GM23248 (cell line): ENCODE measurements at regions not wholly inside any gene's neighbourhood (a gene's known extent, or its start where the extent isn't known, plus 50 kb on each side); places are given as distances from the start of the nearest gene placed in this dataset.

Experiments
- DNase-seq: peaks from one replicate; pipeline ENCODE4 v3.0.0-alpha.2; 2015
- H2AFZ ChIP-seq: fragments of 200-600 bp; sonication (generic); 2 replicates; pipeline ENCODE4 v1.6.1; 2016; ENCODE audit warnings: antibody characterized with exemption
- H3F3A ChIP-seq: fragments of 200-600 bp; sonication (generic); 2 replicates; pipeline ENCODE4 v1.6.1; 2016; ENCODE audit warnings: mild to moderate bottlenecking, antibody characterized with exemption, mixed run types; ENCODE audit not compliant: insufficient read depth
- H3K27ac ChIP-seq: fragments of 200-600 bp; sonication (generic); 2 replicates; pipeline ENCODE4 v1.5.1; 2016; ENCODE audit warnings: mild to moderate bottlenecking
- H3K27me3 ChIP-seq: fragments of 200-600 bp; sonication (generic); replicated peaks from 2 replicates; pipeline ENCODE4 v1.6.1; 2016; ENCODE audit warnings: mild to moderate bottlenecking; ENCODE audit not compliant: insufficient read depth
- H3K36me3 ChIP-seq: fragments of 200-600 bp; sonication (generic); 2 replicates; pipeline ENCODE4 v1.6.1; 2016; ENCODE audit warnings: low read depth, mild to moderate bottlenecking
- H3K4me1 ChIP-seq: fragments of 200-600 bp; sonication (generic); 2 replicates; pipeline ENCODE4 v1.6.1; 2016; ENCODE audit warnings: mild to moderate bottlenecking; ENCODE audit not compliant: insufficient read depth
- H3K4me2 ChIP-seq: fragments of 200-600 bp; sonication (generic); one replicate; pipeline ENCODE4 v1.6.1; 2016; ENCODE audit warnings: mild to moderate bottlenecking; ENCODE audit not compliant: unreplicated experiment
- H3K4me3 ChIP-seq: fragments of 200-600 bp; sonication (generic); 2 replicates; pipeline ENCODE4 v1.5.1; 2016; ENCODE audit warnings: mild to moderate bottlenecking
- H3K79me2 ChIP-seq: fragments of 200-600 bp; sonication (generic); 2 replicates; pipeline ENCODE4 v1.6.1; 2016; ENCODE audit warnings: mild to moderate bottlenecking; ENCODE audit not compliant: insufficient read depth
- H3K9ac ChIP-seq: fragments of 200-600 bp; sonication (generic); 2 replicates; pipeline ENCODE4 v1.6.1; 2016; ENCODE audit warnings: mild to moderate bottlenecking
- H3K9me2 ChIP-seq: fragments of 200-600 bp; sonication (generic); 2 replicates; pipeline ENCODE4 v1.6.1; 2016; ENCODE audit warnings: mixed run types, mild to moderate bottlenecking, moderate library complexity; ENCODE audit not compliant: insufficient read depth
- H3K9me3 ChIP-seq: fragments of 200-600 bp; sonication (generic); one replicate; pipeline ENCODE4 v1.6.1; 2017; ENCODE audit warnings: low read depth
- H4K20me1 ChIP-seq: fragments of 200-600 bp; sonication (generic); 2 replicates; pipeline ENCODE4 v1.6.0; 2016; ENCODE audit not compliant: insufficient read depth
- EZH2 ChIP-seq: fragments of 200-600 bp; sonication (generic); IDR thresholded peaks from 2 replicates; pipeline ENCODE4 v1.6.1; 2018; ENCODE audit warnings: antibody characterized with exemption, mild to moderate bottlenecking; ENCODE audit not compliant: insufficient read depth, poor library complexity, severe bottlenecking
- EZH2phosphoT487 ChIP-seq: fragments of 200-600 bp; sonication (generic); IDR thresholded peaks from 2 replicates; pipeline ENCODE4 v1.6.1; 2018; ENCODE audit warnings: antibody characterized with exemption, moderate library complexity, mild to moderate bottlenecking, low read depth; ENCODE audit not compliant: insufficient read depth
- WGBS, 2 experiments: methylation state at CpG; one replicate each; pipeline ENCODE4 v1.1.6; 2015 to 2017; ENCODE audit warnings: low lambda C conversion rate in 2 of 2, low coverage in 1 of 2; ENCODE audit errors: missing lambda C conversion rate in 2 of 2; 5-methylcytosine and 5-hydroxymethylcytosine counted together
- in situ Hi-C: fragments of 300-500 bp; cut with MboI; formaldehyde crosslinking; loops from 2 replicates; pipeline ENCODE4 v1.15.0; 2020

GRCh38 chr1:18009055-18009454 is 98.5 kb upstream of the IGSF21 start:
- TF ChIP-seq EZH2phosphoT487: no peak
- no peak for TF ChIP-seq EZH2
- H3K27ac ChIP-seq: no peak overlapping the region
- no peak overlapping the region for H3K4me2 ChIP-seq
- no peak overlapping the region for H3K9ac ChIP-seq
- WGBS, 2 experiments: 22 to 47% methylated on average over 4 to 6 of the region's 6 CpGs
- in situ Hi-C loops: no loop called here
- no peak for DNase-seq
- no peaks in the 10 kb centered on the region for H3K79me2 ChIP-seq
- H3K9me2 ChIP-seq: no peaks in the 10 kb centered on the region
- no peaks in the 10 kb centered on the region for H3F3A ChIP-seq
- H2AFZ ChIP-seq: no peak overlapping the region
- H4K20me1 ChIP-seq: no peaks in the 10 kb centered on the region
- H3K4me1 ChIP-seq: no peaks in the 10 kb centered on the region
- H3K4me3 ChIP-seq: no peak overlapping the region
- no peaks in the 10 kb centered on the region for H3K9me3 ChIP-seq
- no peaks in the 10 kb centered on the region for H3K27me3 ChIP-seq
- H3K36me3 ChIP-seq: no peaks in the 10 kb centered on the region

GRCh38 chr1:18009478-18009961 is 98.1 kb upstream of the IGSF21 start:
- WGBS, 2 experiments: 6 to 9% methylated on average over 8 of the region's 8 CpGs
- Histone ChIP-seq H3F3A (no peaks in the 10 kb centered on the region), H3K36me3 (no peaks in the 10 kb centered on the region), H3K4me2 (no peak overlapping the region), H3K27ac (no peak overlapping the region), H3K9ac (no peak overlapping the region), H3K9me2 (no peaks in the 10 kb centered on the region), H3K27me3 (no peaks in the 10 kb centered on the region), H3K9me3 (no peaks in the 10 kb centered on the region), H3K4me3 (no peak overlapping the region), H3K79me2 (no peaks in the 10 kb centered on the region), H3K4me1 (no peaks in the 10 kb centered on the region), H2AFZ (no peak overlapping the region), H4K20me1 (no peaks in the 10 kb centered on the region)
- TF ChIP-seq EZH2phosphoT487 (no peak), EZH2 (no peak)
- in situ Hi-C loops: no loop called here
- DNase-seq: no peak

- no peaks in the 10 kb centered on the region for H3K4me1 ChIP-seq
- H3K36me3 ChIP-seq: no peaks in the 10 kb centered on the region
- no peak for DNase-seq
- 42 to 45% methylated on average over 4 of the region's 4 CpGs for WGBS, 2 experiments
- H3K4me3 ChIP-seq: no peak overlapping the region
- H3K4me2 ChIP-seq: no peak overlapping the region
- no peak overlapping the region for H2AFZ ChIP-seq
- no peaks in the 10 kb centered on the region for H3K9me3 ChIP-seq
- H3K9me2 ChIP-seq: no peaks in the 10 kb centered on the region
- H3K79me2 ChIP-seq: no peaks in the 10 kb centered on the region
- no peak overlapping the region for H3K27ac ChIP-seq
- no peaks in the 10 kb centered on the region for H3K27me3 ChIP-seq
- in situ Hi-C loops: no loop called here
- TF ChIP-seq EZH2 (no peak), EZH2phosphoT487 (no peak)
- no peak overlapping the region for H3K9ac ChIP-seq
- no peaks in the 10 kb centered on the region for H4K20me1 ChIP-seq
- no peaks in the 10 kb centered on the region for H3F3A ChIP-seq
Measured at GRCh38 chr1:18010408-18010807, 97.2 kb upstream of the IGSF21 start.

DNA sequence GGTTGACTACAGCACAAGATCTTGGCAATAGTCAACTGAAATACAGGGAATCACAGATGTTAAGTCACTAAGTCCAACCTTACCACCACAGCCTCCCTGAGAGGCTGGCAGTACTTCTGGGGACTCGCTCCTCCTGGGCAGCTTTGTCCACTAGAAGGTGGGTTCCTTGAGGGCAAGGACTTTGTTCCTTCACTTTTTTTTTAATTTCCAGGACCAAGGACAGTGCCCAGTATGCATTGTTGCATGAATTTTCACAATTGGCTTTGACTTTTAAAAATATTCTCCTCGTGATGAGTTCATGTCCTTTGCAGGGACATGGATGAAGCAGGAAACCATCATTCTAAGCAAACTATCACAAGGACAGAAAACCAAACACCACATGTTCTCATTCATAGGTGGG is 96.7 kb upstream of the IGSF21 start:
- TF ChIP-seq EZH2phosphoT487 (no peak), EZH2 (no peak)
- H3K27ac ChIP-seq: no peak overlapping the region
- H3K9me3 ChIP-seq: no peaks in the 10 kb centered on the region
- peak; percentile 20 for DNase-seq
- no peaks in the 10 kb centered on the region for H3K9me2 ChIP-seq
- H3K27me3 ChIP-seq: 0 out of 2 replicates have a peak, but pooled peaks cover 5% of the 10 kb centered on the region
- WGBS, 2 experiments: 7 to 13% methylated on average over 2 of the region's 2 CpGs
- H2AFZ ChIP-seq: no peak overlapping the region
- no peak overlapping the region for H3K9ac ChIP-seq
- H3K4me1 ChIP-seq: no peaks in the 10 kb centered on the region
- H3K4me2 ChIP-seq: no peak overlapping the region
- no peaks in the 10 kb centered on the region for H3F3A ChIP-seq
- in situ Hi-C loops: no loop called here
- no peaks in the 10 kb centered on the region for H3K79me2 ChIP-seq
- H3K4me3 ChIP-seq: no peak overlapping the region
- no peaks in the 10 kb centered on the region for H4K20me1 ChIP-seq
- no peaks in the 10 kb centered on the region for H3K36me3 ChIP-seq

DNA sequence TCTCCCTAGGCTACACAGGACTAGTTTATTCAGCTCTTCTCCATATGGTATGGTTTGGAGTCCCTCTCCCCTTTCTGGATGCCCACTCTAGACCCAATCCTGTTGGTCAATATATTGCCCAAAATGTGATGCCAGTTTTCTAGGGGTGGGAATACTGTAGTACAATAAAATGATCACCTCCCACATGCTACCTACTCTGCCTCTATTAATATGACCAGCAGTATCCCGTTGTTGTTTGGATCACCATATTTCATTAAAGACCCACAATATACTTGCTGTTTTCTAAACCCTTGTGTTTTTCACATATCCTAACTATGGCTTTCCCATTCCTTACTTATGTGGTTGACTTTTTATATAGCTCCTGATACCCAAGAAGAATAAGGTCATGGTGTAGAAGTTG is 95.9 kb upstream of the IGSF21 start:
- in situ Hi-C loops: no loop called here
- no peak overlapping the region for H3K27ac ChIP-seq
- H3K9me2 ChIP-seq: no peaks in the 10 kb centered on the region

More for the DNA sequence above, 95.9 kb upstream of the IGSF21 start:
- Histone ChIP-seq H3K4me2 (no peak overlapping the region), H3K27me3 (0 out of 2 replicates have a peak, but pooled peaks cover 7% of the 10 kb centered on the region), H3F3A (no peaks in the 10 kb centered on the region), H4K20me1 (no peaks in the 10 kb centered on the region), H3K9ac (no peak overlapping the region), H3K36me3 (no peaks in the 10 kb centered on the region), H3K4me1 (no peaks in the 10 kb centered on the region), H2AFZ (no peak overlapping the region), H3K4me3 (no peak overlapping the region), H3K79me2 (no peaks in the 10 kb centered on the region), H3K9me3 (no peaks in the 10 kb centered on the region)
- no peak for TF ChIP-seq EZH2phosphoT487
- no peak for TF ChIP-seq EZH2
- WGBS, 2 experiments: 19 to 20% methylated on average over 1 of the region's 1 CpG
- DNase-seq: no peak
